D341Med (cell line): ENCODE measurements at regions not wholly inside any gene's neighbourhood (a gene's known extent, or its start where the extent isn't known, plus 50 kb on each side); places are given as distances from the start of the nearest gene placed in this dataset.
A peak's percentile ranks its signal among the peaks of the same experiment; 100 is the strongest.
"Not testable (repeated sequence)": the region's sequence is repeated elsewhere in the genome, so short reads cannot be mapped to it uniquely, and the experiment has no call there.

Experiments used
- DNase-seq: peaks from one replicate; pipeline ENCODE4 v3.0.0; 2012; ENCODE audit warnings: low spot score

DNA sequence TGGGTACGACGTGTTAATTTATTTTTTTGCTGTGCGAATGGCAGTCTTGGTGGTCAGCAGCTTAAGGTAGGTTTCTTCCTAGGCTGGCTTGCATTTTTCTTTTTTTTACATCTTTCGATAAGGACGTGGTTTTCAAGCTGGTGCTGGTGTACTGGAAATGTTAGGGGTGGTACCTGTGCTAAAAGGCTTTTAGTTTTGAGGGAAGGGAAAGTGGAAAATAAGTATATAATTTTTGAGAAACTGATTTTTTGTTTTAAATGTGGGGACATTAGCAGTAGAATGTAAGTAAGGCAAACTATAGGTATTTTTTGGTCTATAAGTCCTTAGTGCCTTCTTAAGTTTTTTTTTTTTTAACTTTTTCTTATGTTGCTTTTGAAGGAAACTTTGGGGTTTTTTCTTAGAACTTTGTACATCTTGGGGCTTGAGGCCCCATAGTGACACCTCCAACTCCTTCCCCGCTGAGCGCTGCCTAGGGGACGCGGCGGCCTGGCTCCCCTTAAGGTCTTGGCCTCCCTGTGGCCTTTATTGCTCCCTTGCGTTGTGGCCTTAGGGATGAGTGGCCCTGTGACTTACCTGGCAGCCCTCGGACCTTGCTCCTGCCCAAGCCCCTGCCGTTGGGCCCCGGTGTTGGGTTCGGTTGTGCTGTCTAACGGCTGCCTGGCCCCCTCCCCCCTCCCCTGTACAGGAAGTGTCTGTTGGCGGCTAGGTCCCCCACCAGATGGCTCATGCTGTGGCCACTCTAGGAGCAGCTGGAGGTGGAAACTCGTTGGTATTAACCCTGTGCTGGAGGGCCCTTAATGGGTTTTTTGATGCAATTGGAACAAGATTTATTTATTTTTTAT is 88.0 kb upstream of the RPRML start:
- peak; percentile 98 for DNase-seq

DNA sequence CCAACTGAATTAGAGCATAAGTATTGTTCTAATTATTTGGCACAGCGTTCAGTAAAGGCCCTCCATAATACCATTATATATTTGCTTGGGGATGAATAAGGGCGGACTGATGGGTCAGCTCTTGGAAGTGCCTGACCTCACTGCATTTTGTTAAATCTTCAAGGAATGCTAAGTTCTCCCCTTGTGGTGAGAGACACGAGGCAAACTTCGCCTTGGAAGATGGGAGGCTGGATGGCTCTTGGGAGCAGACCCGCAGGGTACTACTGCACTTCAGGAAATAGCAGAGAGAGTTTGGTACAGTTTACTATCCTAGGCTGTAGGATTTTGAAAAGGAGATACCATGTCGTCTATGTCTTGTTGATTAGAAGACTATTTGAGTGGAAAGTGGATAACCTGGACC is 87.0 kb upstream of the RPRML start:
- DNase-seq, result no peak

DNA sequence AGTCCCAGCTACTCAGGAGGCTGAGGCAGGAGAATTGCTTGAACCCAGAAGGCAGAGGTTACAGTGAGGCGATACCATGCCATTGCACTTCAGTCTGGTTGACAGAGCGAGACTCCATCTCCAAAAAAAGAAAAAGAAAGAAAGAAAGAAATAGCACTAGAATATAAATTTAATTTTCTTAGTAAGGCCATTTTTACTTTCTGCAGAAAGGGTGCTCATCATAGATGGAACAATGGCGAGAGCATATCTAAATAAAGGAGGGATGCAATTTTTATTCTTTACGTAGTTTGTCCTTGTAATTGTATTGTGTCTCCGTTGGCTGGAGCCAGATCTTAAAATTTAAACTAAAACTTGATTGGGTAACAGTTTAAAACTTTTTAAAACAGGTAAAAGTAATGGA is 85.6 kb upstream of the RPRML start:
- no peak for DNase-seq

DNA sequence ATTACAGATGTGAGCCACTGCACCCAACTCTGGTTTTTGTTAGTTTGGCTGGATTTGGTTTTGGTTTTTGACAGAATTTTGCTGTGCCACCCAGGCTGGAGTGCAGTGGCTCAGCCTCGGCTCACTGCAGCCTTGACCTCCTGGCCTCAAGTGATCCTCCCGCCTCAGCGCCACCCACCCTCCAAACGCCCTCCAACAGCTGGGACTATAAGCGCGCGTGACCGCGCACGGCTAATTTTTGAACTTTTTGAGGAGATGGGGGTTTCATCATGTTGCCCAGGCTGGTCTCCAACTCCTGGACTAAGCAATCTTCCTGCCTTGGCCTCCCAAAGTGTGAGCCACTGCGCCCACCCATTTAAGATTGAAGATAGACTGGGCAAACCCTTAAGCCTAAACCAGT is 84.4 kb upstream of the RPRML start:
- no peak for DNase-seq

DNA sequence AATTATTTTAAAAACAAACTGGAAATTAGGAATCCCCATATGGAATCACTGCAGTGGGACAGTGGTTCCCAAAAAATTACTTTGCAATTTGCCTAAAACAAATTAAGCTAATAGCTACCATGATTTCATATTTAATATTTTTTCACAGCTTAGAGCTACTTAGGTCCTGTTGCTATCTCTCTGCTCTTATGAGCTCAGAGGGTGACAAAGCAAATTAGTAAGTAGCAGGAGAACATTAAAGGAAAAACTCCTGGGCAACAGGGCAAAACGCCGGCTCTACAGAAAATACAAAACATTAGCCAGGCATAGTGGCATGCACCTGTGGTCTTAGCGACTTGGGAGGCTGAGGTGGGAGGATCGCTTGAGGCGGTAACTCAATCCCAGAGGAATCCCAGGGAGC is 83.8 kb upstream of the RPRML start:
- DNase-seq, result not testable (repeated sequence)

DNA sequence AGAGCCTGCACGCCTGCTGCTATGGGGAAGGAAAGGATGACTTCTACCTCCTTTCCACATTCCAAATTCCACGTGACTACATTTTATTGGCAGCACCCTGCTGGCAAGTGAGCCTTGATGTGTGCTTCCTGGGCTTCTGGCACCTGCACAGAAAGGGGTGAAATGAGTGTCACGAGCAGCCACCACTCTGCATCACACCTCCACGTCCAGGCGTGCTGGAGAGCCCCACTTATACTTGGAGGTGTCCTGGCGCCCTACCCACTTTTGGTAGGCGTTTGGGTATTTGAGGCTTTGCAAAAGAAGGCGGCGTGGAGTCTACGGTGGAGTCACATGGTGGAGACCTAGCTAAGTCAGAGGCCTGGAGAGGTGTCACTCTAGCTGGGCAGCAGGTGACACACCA is 81.0 kb upstream of the RPRML start:
- not testable (repeated sequence) for DNase-seq

DNA sequence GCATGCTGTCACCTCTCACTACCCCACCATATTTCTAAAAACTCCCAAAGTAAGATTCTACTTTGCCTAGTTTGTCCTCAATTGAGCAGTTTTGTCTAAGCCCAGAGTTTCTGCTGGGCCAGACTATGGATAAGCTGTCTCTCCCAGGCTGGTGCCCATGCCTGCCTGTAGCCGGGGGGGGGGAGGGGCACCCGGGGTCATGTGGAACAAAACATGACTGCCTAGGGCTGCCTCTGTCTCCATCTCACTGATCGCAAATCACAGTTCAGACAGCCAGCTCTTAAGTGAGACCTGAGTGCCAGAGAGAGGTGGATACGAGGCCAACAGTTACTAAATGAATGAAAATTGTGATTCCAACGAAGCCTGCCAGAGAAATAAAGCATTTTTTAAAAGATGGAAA is 78.8 kb upstream of the RPRML start:
- no peak for DNase-seq

DNA sequence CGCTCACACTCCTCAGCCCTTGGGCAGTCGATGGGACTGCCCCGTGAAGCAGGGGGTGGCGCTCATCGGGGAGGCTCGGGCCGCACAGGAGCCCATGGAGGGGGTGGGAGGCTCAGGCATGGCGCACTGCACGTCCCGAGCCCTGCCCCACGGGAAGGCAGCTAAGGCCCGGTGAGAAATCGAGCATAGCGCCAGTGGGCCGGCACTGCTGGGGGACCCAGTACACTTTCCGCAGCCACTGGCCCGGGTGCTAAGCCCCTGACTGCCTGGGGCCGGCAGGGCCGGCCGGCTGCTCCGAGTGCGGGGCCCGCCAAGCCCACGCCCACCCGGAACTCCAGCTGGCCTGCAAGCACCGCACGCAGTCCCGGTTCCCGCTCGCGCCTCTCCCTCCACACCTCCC is 78.2 kb upstream of the RPRML start:
- DNase-seq, result not testable (repeated sequence)

DNA sequence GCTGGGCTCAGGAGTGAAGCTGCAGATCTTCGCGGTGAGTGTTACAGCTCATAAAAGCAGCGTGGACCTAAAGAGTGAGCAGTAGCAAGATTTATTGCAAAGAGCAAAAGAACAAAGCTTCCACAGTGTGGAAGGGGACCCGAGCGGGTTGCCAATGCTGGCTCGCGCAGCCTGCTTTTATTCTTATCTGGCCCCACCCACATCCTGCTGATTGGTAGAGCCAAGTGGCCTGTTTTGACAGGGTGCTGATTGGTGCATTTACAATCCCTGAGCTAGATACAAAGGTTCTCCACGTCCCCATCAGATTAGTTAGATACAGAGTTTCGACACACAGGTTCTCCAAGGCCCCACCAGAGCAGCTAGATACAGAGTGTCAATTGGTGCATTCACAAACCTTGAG is 77.6 kb upstream of the RPRML start:
- DNase-seq, result not testable (repeated sequence)
